ENCODE measurements at regions not wholly inside any gene's neighbourhood (a gene's known extent, or its start where the extent isn't known, plus 50 kb on each side); places are given as distances from the start of the nearest gene placed in this dataset.

- no peak for TF ChIP-seq CTCF (IDR thresholded peaks at IDR 0.05; ENCODE audit: insufficient read depth, low read length, poor library complexity, severe bottlenecking)
- Histone ChIP-seq H3K36me3 (ENCODE audit: control insufficient read depth, insufficient read depth, low read length) (no peaks in the 10 kb centered on the region), H3K27me3 (replicated peaks; ENCODE audit: control insufficient read depth, insufficient read depth, low read length) (peaks cover 2% of the 10 kb centered on the region; the same call in 1 of the 2 replicates), H3K4me3 (replicated peaks; ENCODE audit: low read depth, low read length) (no peak overlapping the region)
- no peak for DNase-seq (ENCODE audit: extremely low read depth, insufficient read length)
Measured at GRCh38 chr1:201763455-201764140, 65.4 kb upstream of the IPO9 start.

- peaks cover 2% of the 10 kb centered on the region; the same call in 1 of the 2 replicates for H3K27me3 ChIP-seq (replicated peaks; ENCODE audit: control insufficient read depth, insufficient read depth, low read length)
- H3K36me3 ChIP-seq (ENCODE audit: control insufficient read depth, insufficient read depth, low read length): no peaks in the 10 kb centered on the region
- no peak for TF ChIP-seq CTCF (IDR thresholded peaks at IDR 0.05; ENCODE audit: insufficient read depth, low read length, poor library complexity, severe bottlenecking)
- DNase-seq (ENCODE audit: extremely low read depth, insufficient read length): no peak
- no peak overlapping the region for H3K4me3 ChIP-seq (replicated peaks; ENCODE audit: low read depth, low read length)
Measured at GRCh38 chr1:201764166-201764565, 64.8 kb upstream of the IPO9 start.

GRCh38 chr1:201764579-201764978, 64.4 kb upstream of the IPO9 start:
- Histone ChIP-seq H3K27me3 (replicated peaks; ENCODE audit: control insufficient read depth, insufficient read depth, low read length) (peaks cover 2% of the 10 kb centered on the region; the same call in 1 of the 2 replicates), H3K36me3 (ENCODE audit: control insufficient read depth, insufficient read depth, low read length) (no peaks in the 10 kb centered on the region), H3K4me3 (replicated peaks; ENCODE audit: low read depth, low read length) (no peak overlapping the region)
- no peak for DNase-seq (ENCODE audit: extremely low read depth, insufficient read length)
- TF ChIP-seq CTCF (IDR thresholded peaks at IDR 0.05; ENCODE audit: insufficient read depth, low read length, poor library complexity, severe bottlenecking): no peak

- no peak for DNase-seq (ENCODE audit: extremely low read depth, insufficient read length)
- TF ChIP-seq CTCF (IDR thresholded peaks at IDR 0.05; ENCODE audit: insufficient read depth, low read length, poor library complexity, severe bottlenecking): no peak
- H3K27me3 ChIP-seq (replicated peaks; ENCODE audit: control insufficient read depth, insufficient read depth, low read length): peaks cover 2% of the 10 kb centered on the region; the same call in 1 of the 2 replicates
- no peaks in the 10 kb centered on the region for H3K36me3 ChIP-seq (ENCODE audit: control insufficient read depth, insufficient read depth, low read length)
- no peak overlapping the region for H3K4me3 ChIP-seq (replicated peaks; ENCODE audit: low read depth, low read length)
Measured at GRCh38 chr1:201766131-201766866, 62.7 kb upstream of the IPO9 start.

GRCh38 chr1:201767339-201767738, 61.6 kb upstream of the IPO9 start:
- no peak for TF ChIP-seq CTCF (IDR thresholded peaks at IDR 0.05; ENCODE audit: insufficient read depth, low read length, poor library complexity, severe bottlenecking)
- Histone ChIP-seq H3K27me3 (replicated peaks; ENCODE audit: control insufficient read depth, insufficient read depth, low read length) (peaks cover 2% of the 10 kb centered on the region; the same call in 1 of the 2 replicates), H3K36me3 (ENCODE audit: control insufficient read depth, insufficient read depth, low read length) (no peaks in the 10 kb centered on the region), H3K4me3 (replicated peaks; ENCODE audit: low read depth, low read length) (no peak overlapping the region)
- no peak for DNase-seq (ENCODE audit: extremely low read depth, insufficient read length)

All from GM06990 (cell line).